COLO668 (cell line): ENCODE measurements at regions not wholly inside any gene's neighbourhood (a gene's known extent, or its start where the extent isn't known, plus 50 kb on each side); places are given as distances from the start of the nearest gene placed in this dataset.
"Not testable (repeated sequence)": the region's sequence is repeated elsewhere in the genome, so short reads cannot be mapped to it uniquely, and the experiment has no call there.

Experiments used
- DNase-seq: peaks from one replicate; lab custom pipeline; 2025; ENCODE audit not compliant: unreplicated experiment; lab: John Stamatoyannopoulos, UW

DNA sequence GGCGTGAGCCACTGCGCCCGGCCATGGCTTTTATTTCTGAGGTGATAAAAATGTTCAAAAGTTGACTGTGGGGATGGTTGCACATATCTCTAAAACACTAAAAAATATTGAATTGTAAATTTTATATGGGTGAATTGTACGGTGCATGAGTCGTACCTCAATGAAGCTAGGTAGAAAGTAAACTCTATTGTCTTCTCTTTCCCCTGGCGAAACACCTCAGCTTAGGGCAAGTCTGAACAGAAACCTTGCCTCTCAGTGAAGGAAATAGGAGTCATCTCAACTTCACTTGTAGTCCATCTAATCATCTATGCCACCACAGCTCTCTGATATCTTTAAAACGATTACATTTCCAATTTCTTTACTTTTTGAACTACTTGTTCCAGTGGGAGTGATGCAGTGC, 309.6 kb downstream of the SPATA31A1 start:
- not testable (repeated sequence) for DNase-seq

DNA sequence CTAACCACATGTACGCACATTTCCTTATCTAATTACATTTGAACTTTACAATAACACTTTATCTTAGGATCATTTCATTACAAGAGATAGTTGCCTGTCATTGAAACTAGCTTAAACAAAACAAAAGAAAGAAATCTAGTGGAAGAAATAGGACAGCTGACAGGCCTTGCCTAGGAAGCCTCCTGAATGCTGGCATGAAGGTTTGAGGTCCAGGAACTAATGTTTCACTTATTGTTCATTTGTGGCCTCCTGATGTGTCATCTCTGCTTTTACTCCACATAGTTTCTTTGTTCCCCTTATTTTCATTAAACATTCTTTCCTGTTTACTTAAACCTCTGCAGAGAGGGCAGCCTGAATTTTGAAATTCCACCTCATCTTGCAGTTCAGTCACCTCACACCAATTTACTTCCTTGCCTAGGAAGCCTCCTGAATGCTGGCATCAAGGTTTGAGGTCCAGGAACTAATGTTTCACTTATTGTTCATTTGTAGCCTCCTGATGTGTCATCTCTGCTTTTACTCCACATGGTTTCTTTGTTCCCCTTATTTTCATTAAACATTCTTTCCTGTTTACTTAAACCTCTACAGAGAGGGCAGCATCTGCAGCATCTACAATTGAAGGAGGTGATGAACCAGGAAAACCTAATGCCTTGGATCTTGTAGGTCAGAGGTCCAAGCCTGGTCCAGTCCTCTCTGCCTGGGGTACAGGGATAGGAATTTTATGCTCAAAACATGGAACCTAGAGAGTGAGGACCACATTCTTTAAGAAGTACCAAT, 319.2 kb downstream of the SPATA31A1 start:
- DNase-seq, result not testable (repeated sequence)

GRCh38 chr9:39675211-39675553, 319.7 kb downstream of the SPATA31A1 start:
- DNase-seq, result not testable (repeated sequence)

DNA sequence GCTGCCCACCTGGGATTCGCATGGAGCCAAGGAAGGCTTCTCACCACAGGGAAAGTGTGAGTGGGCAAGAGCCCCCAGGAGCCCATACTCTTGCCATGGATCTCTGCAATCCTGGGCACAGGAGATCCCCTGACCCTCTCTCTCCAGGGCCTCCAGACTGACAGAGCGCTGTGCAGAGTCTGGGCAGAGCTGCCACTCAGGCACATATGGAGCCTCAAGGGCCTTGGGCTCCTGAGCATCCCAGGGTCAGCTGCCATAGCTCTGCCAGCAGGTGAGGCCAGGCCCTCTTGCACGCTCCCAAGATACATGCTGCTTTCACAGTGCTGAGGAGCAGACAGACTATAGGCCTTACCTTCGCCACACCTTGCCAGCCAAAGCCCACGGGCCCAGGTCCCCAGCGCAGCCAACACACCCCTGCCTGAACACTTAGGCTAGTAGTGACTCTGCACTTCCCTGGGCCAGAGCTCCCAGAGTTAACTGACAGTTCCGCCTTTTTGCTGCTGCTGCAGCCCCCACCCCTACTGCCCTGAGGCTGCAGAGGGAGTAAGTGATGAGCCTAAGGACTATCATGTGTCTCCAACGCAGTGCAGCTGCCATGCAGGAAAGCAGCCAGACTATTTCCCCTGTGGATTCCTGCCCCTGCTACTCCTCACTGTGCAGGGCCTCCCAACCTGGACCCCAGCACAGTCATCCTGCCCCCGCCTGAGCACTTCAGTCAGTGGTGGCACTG, 323.2 kb downstream of the SPATA31A1 start:
- not testable (repeated sequence) for DNase-seq

GRCh38 chr9:39680694-39681401, 325.4 kb downstream of the SPATA31A1 start:
- not testable (repeated sequence) for DNase-seq

- DNase-seq, result not testable (repeated sequence)
Measured at GRCh38 chr9:39728862-39729261, 373.4 kb downstream of the SPATA31A1 start.

DNA sequence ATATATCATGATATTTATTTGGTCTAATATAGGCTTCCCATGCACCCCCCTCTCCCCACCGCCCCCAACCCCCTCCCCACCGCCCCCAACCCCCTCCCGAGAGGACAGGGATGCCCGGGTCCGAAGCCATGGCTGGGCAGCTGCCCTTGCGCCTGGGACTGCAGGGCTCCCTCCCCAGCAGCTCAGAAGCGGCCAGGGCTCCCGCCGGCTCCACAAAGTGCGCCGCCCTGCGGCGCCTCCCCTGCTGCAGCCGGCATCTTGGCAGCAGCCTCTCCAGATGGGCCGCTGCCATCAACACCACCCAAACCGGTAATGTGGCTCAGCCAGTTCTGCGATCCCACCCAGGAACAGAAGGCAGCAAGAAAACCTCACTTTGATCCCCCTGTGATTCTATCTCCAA, 389.4 kb downstream of the SPATA31A1 start:
- DNase-seq, result not testable (repeated sequence)

- not testable (repeated sequence) for DNase-seq
Measured at GRCh38 chr9:39775570-39775969, 420.1 kb downstream of the SPATA31A1 start.

DNA sequence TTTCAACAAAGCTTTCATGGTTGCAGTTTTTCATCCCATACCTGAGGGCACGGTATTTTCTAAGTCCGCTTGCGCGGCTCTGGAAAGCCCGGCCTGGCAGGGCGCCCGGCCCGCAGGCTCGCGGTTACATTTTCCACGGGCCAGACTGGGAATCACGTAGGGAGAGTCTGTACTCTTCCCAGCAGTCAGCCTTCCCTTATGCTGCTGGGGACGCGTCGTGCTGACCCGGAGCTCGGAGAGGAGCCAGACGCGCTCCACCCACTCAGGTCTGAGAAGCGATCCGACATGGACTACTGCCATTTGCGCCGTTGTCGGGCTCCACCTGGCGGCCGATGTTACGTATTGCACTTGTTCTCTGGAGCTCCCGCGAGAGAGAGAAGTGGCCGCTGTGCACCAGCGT, 435.9 kb downstream of the SPATA31A1 start:
- DNase-seq, result not testable (repeated sequence)

DNA sequence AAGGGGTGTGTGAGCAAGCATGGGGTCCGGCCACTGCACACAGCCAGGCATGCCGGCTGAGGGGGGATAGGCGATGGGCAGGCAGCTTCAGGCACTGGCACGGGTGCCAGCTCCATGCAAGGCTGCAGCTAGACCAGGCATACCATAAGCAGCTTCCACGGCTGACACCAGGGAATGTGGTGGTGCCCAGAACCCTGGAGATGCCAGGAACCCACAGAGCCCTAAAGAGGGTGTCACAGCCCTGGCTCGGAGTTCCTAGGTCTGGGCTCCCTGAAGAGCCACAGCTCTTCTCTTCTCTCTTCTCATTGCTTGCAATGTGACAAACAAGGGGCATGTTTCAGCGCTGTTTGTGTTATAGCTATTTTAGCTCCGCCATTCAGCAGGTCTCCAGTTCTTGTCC, 442.5 kb downstream of the SPATA31A1 start:
- DNase-seq, result not testable (repeated sequence)

DNA sequence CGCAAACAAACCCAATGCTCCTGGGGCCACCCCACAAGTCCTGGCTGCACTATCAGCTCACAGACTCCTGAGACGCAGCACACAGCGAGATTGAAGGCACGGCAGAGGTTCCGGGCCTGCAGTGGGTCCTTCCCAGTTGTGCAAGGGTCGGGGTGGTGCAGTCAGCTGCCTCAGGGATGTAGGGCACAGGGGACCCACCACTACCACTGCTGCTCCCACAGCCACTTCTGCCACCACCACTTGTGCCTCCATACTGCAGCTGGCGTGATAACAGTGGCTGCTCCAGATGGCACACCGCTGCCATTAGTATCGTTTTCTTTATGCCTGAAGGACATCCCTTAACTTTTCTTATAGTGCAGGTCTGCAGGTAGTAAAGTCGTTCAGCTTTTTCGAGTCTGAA, 443.8 kb downstream of the SPATA31A1 start:
- not testable (repeated sequence) for DNase-seq

- DNase-seq, result not testable (repeated sequence)
Measured at GRCh38 chr9:39802561-39802960, 447.1 kb downstream of the SPATA31A1 start.

GRCh38 chr9:39809401-39810226, 454.1 kb downstream of the SPATA31A1 start:
- peak; percentile 79 for DNase-seq

DNA sequence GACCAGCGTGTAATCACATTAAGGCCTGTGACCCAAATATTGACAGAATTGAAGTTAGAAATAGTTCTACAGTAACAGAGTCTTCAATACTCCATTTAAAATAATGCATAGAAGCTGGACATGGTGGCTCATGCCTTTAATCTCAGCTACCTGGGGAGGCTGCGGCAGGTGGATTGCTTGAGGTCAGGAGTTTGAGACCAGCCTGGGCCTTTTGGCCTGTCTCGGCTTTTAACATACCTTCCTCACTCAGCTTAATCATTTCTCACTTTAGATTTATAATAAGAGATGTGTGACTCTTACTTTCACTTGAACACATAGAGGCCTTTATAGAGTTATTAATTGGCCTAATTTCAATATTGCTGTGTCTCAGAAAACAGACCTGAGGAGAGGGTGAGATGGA, 454.9 kb downstream of the SPATA31A1 start:
- not testable (repeated sequence) for DNase-seq

DNA sequence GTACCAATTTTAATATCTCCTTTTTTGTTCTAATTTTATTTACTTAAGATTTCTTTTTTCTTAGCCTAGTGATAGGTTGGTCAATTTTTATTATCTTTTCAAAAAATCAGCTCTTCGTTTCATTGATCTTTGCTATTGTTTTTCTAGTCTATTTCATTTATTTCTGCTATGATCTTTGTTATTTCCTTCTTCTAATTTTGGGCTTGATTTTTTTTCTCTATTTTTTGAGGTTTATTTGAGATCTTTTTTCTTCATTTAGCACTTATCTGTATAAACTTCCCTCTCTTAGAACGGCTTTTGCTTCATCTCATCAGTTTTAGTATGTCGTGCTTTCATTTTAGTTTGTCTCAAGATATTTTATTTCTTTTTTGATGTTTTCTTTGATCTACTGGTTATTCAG, 456.1 kb downstream of the SPATA31A1 start:
- not testable (repeated sequence) for DNase-seq

- not testable (repeated sequence) for DNase-seq
Measured at GRCh38 chr9:39828457-39828856, 473.0 kb downstream of the SPATA31A1 start.
